ENCODE measurements at regions not wholly inside any gene's neighbourhood (a gene's known extent, or its start where the extent isn't known, plus 50 kb on each side); places are given as distances from the start of the nearest gene placed in this dataset.

DNA sequence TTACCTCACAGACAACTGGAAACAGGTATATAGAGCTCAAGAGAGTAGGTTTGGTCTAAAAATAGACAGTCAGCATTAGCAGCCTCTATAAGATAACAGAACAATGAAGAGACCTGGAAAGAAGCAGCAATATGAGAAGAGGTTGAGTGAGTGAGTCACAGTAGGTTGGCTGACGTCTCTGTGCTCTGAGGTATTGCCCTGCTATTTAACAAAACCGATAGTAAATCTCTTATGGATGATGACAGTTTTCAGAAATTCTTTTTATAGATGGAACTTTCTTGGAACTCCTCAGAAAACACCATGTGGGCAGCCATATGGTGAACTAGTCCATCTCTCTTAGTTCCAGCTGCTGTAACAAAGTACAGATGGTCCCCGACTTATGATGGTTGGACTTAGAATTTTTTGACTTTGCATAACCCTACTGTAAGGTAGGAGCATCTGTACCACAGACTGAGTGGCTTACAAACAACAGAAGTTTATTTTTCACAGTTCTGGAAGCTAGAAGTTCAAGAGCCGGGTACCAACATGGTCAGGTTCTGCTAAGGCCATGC, 123.5 kb downstream of the MBD2 start:
- intact Hi-C loops (cut with micrococcal nuclease) = no loop called here

DNA sequence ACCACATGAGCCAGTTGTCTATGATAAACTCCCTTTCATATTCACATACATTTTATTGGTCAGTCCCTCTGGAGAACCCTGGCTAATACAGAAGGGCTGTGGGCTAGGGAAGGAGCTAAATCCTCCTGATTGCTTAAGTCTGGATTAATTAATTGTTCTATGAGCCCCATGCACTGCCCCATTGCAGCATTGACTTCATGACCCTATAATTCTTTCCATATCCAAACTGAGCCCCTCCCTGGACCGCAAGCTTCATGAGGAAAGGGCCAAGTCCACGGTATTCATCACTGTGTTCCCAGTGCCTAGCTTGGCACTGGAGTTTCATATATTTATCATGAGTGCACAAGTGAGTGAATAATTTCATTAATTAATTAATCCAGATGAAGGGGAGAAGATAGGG, 124.0 kb downstream of the MBD2 start:
- intact Hi-C loops (cut with micrococcal nuclease) = no loop called here

DNA sequence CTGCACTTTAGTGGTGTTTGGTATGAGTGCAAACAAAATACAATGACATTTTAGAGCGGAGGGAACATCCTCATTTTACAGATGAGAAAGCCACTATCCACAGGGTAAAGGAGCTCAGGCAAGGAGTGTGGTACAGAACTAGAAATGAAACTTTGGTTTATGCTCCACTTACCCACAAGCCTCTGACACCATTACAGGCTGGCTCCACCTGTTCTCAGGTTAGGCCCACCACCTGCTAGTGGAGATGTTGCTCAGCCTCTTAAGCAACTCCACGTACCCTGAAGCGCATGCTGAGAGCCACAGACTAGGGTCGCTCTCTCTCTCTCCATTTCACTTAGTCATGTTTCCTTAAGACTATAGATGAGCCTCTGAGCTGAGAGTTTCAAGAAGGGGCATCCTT, 130.0 kb downstream of the MBD2 start:
- intact Hi-C loops (cut with micrococcal nuclease) = no loop called here

DNA sequence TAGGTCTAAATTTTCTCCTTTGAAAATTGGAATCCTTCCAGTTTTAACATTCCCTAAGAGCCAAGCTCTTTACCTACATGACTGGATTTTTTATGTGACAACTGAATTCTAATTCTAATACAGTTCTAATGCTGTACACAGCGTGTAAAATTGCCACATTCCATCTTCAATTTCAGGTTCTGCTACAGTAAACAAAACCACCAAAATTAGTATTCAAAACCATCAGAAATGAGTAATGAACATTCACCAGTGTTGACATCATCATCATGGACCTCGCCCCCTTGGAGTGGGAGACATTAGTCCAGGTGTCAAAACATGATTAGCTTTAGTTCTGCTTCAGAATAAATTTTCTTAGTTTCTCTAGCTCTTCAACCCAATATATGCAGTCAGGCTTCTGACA, 133.6 kb downstream of the MBD2 start:
- intact Hi-C loops (cut with micrococcal nuclease) = no loop called here

DNA sequence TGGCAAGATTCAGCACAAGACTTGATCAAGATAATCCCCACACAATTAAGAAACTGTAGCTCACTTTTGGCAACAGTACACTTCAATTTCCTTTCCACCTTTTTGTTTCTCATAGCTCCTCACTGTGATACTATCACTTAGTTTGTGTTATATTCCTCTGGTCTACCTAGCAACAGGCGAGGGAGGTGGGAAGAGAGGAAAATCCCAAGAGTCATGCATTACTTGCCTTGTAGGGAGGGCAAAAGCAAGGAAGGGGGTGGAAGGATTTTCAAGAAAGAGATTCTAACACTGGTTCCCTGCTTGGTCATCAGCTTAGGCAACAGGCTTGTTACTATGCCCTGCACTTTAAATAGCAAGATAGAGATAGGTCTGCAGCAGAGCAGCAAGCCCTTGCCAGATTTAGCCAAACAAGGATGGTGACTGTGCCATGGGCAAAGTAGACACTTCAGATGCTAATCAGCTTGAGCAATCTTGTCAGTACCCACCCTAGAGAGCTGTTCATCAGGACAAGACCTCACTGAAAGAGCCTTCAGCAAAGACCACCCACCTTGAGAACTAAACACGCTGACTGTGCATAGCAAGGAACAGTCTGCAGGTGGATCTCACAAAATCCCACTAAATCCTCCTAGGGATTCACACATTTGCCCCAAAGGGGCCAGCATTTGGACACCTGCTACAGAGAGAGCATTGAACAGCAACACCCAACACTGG, 134.6 kb downstream of the MBD2 start:
- intact Hi-C loops (cut with micrococcal nuclease) = no loop called here

DNA sequence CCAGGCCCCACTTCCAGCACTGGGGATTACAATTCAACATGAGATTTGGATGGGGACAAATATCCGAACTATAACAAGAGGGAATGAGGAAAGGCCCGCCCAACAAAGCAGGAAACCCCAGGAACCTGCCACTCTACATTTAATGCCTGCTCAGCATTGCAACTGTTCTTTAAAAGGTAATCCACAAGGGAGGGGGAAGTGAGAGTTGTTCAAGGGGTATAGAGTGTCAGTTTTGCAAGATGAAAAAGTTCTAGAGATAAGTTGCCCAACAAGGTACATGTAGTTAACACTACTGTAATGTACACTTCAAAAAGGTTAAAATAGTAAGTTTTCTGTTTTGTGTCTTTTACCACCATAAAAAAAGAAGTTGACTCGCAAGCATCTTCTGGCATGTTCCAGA, 137.6 kb downstream of the MBD2 start:
- intact Hi-C loops (cut with micrococcal nuclease) = loop anchor here (1.0 to 2.0 kb wide), 2 partner anchors 32 to 62 kb away; no protein-coding TSS in a partner anchor

DNA sequence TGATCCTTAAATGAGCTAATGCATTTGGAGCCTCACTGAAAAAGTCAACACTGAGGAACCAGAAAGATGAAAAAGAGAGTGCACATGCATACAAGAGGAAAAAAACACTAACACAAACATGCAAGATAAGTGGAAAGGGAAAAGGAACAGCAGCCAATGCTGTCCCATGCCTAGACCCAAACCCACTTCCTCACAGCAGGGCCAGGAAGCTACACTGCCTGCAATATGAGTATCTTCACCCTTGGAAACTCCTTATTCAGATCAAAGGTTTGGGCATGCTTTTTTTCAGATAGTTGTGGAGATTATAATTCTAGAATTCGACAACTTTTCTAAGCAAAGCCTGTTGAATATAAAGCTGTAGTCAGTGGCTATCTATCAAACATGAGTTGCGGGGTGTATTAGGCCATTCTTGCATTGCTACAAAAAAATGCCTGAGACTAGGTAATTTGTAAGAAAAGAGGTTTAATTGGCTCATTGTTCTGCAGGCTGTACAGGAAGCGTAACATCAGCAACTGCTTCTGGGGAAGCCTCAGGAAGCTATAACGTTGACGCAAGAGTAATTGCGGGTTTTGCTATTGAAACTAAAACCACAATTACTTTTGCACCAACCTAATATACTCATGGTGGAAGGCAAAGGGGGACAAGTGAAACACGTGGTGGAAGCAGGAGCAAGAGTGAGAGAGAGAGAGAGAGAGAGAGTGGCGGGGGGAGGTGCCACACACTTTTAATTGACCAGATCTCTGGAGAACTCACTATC, 138.2 kb downstream of the MBD2 start:
- intact Hi-C loops (cut with micrococcal nuclease) = loop anchor here (1.0 to 2.0 kb wide), 2 partner anchors 33 to 63 kb away; no protein-coding TSS in a partner anchor

DNA sequence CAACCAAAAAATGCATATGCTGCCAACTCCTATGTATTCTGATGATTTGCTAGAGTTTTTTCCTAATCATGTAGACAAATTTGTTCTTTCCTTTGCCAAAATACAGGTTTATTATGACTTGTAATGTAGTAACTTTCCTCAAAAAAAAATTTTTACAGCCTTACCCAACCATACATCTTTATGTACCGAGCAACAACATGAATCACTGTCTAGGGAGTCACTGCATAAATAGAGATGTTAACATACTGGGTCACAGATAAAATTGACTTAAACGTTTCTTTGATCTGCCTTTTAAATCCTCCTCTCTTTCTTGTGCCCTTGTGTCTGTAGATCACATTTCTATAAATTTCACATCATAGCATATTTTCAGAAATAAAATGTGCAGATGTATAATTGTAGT, 143.6 kb downstream of the MBD2 start:
- intact Hi-C loops (cut with micrococcal nuclease) = no loop called here

DNA sequence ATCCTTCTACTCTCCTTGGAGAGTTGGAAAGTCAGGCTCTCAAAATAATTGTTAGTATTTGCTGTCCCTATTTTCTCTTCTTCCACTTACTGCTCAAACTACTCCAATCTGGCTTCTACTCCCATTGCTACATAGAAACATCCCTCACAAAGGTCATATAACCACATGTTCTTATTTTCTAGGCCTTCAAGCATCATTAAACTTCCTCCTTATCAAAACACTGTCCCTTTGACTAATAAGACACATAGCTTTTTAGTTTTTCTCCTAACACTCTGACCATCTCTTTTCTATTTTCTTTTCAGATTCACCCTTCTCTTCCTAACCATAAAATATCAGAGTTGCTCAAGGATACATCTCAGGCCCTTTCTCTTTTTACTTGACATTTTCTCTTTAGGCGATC, 148.3 kb downstream of the MBD2 start:
- intact Hi-C loops (cut with micrococcal nuclease) = no loop called here

DNA sequence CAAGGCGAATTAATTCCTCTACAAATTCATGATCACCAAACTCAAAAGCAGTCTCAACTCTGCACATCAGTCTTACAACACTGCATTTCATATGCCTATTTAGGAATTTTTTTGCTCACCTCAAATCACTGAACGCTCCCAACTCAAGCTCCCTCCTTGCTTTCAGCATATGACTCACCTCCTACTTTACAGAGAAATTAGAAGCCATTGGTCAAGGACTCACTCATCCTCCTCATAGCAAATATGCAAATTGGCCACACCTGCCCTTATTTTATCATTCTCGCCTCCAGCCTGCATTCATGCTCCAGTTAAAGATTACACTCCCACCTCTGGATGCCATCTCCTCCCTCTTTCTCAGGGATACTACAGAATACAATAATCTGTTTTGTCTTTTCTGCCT, 148.8 kb downstream of the MBD2 start:
- intact Hi-C loops (cut with micrococcal nuclease) = no loop called here

DNA sequence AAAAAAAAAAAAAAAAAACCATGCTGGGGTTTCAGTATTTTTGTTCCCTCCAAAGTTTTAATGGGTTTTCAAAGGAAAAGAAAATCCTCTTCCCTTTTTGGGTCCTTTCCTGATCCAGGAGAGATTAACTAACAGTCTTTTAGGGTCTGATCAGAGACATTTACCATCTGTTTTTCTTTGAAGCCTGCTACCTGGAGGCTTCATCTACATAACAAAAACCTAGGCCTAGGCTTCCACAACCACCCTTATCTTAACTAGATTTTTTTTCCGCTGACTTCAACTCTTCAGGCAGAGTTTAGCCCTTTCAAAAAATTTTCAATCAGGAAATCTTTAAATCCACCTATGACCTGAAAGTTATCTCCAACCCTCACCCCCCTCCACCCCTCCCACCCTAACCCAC, 154.7 kb downstream of the MBD2 start:
- intact Hi-C loops (cut with micrococcal nuclease) = no loop called here

DNA sequence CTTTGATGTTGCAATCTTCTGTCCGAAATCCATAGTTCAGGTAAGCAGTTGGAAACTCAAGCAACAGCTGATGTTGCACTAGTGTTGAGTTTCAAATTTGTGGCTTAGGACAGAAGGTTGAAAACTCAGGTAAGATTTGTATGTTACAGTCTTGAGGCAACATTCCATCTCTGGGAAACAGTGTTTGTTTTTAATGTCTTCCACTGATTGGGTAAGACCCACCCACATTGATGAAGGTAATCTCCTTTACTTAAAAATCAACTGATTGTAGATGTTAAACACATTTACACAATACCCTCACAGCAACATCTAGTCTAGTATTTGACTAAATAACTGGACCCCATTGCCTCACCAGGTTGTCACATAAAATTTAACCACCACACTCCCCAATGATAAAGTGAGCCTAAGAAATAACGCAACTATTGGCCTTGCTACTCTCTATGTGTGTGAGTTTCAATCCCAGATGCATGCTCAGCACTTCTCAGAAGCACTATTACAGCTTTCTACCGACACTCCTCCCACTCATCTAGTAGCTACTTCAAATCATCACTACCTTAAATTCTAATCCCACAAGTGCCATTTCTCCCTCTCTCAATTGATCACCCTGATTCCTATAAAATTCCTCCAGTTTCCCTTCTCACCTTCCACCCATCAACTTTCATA, 164.0 kb downstream of the MBD2 start:
- intact Hi-C loops (cut with micrococcal nuclease) = no loop called here

DNA sequence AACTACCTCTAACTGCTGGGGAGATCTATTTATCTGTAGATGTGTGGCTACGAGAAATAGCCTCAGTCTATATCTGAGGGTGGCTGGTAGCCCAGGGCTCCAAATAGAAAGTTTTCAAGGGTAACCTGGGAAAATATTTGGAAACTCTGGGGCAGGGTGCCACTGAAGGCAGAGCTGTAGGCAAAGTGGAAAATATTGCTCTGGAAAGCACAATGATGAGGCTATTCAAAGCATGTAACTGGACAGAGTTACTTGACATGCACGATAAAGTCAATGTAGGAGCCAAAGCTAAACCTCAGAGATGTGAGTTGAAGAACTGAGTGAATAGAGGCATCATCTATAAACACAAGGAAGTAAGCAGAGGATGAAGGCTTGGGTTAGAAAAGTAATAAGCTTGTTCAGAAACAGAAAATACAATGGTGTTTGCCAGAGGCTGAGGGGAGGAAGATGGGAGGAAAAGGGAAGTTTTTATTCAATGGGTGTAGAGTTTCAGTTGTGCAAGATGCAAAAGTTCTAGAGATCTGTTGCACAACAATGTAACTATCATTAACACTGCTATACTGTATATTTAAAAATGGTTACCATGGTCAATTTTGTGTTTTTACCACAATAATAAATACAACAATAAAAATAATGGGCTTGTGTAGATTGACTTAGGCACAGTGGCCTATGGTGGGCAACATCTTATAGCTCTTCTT, 171.6 kb downstream of the MBD2 start:
- intact Hi-C loops (cut with micrococcal nuclease) = no loop called here

DNA sequence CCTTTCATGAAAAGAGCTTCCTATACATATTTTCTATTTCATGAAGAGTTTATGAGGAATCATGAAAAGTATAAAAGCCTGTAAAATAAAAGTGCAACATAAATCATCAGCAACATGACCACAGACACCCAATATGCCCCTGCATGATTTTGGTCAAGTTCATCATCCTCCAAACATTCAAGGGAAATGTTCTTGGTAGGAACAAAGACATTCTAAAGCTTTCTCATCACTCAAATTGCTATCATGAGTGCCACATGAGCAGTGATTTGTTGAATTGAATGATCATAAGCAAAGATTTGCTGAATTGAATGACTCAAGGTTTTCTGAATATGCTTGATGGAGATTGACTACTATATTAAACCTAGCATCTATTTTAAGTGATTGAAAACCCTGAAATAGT, 172.2 kb downstream of the MBD2 start:
- intact Hi-C loops (cut with micrococcal nuclease) = no loop called here

DNA sequence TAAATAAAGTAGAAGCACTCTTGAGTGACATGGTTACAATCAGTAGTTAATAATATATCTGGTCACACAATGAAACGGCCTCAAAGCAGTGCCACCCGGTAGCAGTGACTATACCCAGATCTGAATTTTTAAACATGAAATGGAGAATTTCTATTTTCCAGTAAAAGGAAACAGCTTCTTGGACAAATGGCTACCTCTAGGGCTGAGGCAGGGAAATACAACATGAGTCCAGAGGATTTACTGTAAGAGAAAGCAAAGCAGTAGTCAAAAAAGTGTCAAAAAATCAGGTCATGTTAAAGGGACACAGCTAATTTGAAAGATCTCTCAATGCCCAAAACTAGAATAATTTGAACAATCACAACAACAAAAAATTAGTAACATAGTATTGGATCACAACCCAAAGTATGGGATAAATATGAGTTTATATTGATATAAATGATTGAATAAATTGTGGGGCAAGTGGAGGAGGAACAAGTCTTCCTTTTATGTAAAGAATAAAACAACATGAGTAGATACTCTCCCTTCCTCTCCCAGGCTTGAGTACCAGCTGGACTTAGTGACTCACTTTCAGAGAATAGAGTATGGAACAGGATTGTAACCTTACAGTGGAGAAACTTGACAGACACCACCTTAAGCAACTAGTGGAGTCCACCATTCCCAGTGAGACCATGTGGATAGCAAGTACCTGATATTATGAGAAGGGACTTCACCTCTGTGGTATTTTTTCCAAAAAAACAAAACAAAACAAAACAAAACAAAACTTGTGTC, 180.8 kb downstream of the MBD2 start:
- intact Hi-C loops (cut with micrococcal nuclease) = no loop called here

DNA sequence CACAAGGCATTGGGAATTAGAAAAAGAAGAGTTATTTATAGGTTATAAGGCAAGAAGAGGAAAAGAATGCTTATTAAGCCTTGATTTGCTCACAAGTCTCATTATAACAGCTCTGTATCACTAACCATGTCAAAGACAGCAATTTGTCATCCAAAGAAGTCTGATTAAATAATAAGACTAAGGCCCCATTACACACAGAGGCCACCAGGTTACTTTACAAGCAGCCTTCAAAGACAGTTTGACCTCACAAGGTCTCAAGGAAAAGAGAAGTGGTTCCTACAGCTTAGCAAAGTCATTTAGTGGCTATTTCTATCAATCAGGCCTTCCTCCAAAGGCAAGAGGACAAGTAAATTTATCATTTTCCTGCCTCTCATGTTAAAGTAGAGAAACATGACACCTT, 188.5 kb downstream of the MBD2 start:
- intact Hi-C loops (cut with micrococcal nuclease) = no loop called here

DNA sequence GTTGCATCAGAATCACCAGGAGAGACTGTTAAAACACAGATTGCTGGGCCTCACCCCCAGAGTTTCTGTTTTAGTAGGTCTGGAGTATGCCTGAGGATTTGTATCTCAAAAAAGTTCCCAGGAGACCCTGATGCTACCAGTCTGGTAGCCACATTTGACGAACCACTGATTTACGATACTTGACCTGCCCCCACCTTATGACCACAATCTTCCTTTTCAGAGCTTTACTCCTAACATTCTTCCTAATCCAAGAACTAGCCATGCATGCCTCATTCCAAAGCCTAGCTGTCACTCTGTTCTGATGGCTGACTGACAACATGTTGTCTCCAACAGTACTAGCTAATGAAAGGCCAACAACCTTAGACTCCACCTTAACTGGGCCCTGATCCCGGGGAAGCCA, 191.4 kb downstream of the MBD2 start:
- intact Hi-C loops (cut with micrococcal nuclease) = no loop called here

DNA sequence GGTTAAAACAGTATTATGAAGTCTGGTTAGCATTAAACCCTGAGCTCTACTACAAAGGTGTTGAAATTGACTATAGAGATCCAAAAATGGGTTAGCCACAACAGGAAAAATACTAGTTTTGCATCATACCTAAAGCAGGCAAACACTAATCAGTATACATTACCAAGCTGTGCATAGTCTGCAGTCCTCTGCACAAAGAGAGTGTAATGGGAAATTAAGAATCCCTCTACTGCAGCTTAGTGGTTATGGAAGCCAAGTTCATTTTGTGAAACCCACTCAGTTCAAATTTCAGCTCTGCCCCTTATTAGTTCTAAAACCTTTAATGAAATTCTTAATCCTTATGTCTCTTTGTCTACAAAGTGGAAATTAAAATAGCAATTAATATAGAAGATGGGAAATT, 192.1 kb downstream of the MBD2 start:
- intact Hi-C loops (cut with micrococcal nuclease) = no loop called here

DNA sequence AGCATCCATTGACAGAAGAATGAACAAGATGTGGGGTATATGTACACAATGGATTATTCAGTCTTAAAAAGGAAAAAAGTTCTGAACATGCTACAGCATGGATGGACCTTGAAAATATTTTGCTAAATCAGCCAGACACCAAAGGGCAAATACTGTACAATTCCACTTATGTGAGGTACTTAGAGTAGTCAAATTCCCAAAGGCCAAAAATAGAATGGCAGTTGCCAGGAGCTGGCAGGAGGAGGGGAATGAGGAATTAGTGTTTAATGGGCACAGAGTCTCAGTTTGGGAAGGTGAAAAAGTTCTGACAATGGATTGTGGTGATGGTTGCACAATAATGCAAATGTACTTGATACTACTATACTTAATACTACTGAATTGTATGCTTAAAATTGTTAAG, 193.2 kb downstream of the MBD2 start:
- intact Hi-C loops (cut with micrococcal nuclease) = no loop called here

DNA sequence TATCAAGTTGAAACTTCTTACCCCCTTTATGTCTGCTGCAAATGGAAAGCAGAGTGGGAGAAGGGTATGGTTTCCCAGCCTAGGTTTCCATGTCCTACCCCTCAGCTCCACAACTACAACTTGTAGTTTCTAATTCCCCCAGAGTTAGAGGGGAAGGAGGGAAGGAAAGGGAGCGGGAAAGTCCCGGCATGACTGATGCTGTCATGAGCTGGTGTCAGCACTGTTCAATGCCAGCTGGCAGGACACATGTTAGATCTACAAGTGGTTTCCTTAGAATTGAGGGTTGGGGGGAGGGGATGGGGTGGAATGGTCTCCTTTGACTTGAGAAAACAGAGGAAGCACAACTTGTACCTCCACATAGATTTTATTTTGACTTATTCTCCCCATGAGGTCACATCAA, 194.0 kb downstream of the MBD2 start:
- intact Hi-C loops (cut with micrococcal nuclease) = no loop called here

DNA sequence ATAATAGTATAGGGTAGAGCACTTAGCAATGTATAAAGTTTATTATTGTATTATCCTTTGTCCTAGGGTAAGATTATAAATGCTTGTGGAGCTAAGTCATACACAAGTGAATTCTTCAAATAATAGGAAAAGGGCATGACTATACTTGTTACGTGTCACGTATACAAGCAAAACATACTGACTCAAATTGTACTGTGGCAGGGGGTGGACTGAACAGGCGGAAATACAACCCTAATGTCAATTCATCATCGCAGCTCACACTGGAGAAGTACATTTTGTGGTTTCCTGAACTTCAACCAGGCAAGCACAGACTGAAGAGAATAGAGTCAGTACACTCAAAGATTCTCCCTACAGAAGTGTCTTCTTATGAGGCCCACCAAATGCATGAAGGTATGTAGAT, 201.0 kb downstream of the MBD2 start:
- intact Hi-C loops (cut with micrococcal nuclease) = no loop called here

Data from T-helper 1 cell treated with Interleukin-12 subunit alpha and Interleukin-12 subunit beta and Interleukin-4 antibody, amounts not matched to agents 30 ng/mL and 1 ng/mL, for 36 hours (primary cell).